GM12878 (cell line): ENCODE measurements at regions not wholly inside any gene's neighbourhood (a gene's known extent, or its start where the extent isn't known, plus 50 kb on each side); places are given as distances from the start of the nearest gene placed in this dataset.

Experiments used
- ATAC-seq: fragments of 200-7000 bp; cut with Tn5 transposase; 3 replicates; pipeline ENCODE4 v1.9.1; 2020; ENCODE audit warnings: mild to moderate bottlenecking, moderate library complexity
- BruUV-seq: library from RNA; stranded (reverse); fragments of 400-500 nt; replicated peaks from 2 replicates; lab custom pipeline; 2021; lab: Mats Ljungman, UMichigan
- CTCF ChIA-PET: fragments of 300-600 bp; sonication (Branson Sonifier 250); formaldehyde crosslinking; extraction: SDS; loops from one replicate; lab custom pipeline; 2021; ENCODE audit warnings: inconsistent platforms; lab: Yijun Ruan, JAX
- POLR2A ChIA-PET: fragments of 350-600 bp; formaldehyde crosslinking; extraction: SDS; loops from one replicate; lab custom pipeline; 2021; ENCODE audit warnings: inconsistent platforms; lab: Charles Lee
- RAD21 ChIA-PET: fragments of 300-600 bp; sonication (Branson Sonifier 250); formaldehyde crosslinking; loops from one replicate; lab custom pipeline; 2023; ENCODE audit warnings: antibody characterized with exemption; ENCODE audit not compliant: unreplicated experiment; lab: Charles Lee
- SMC1A ChIA-PET: fragments of 300-600 bp; sonication (Branson Sonifier 250); formaldehyde crosslinking; loops from one replicate; lab custom pipeline; 2023; ENCODE audit not compliant: unreplicated experiment, uncharacterized antibody; lab: Charles Lee
- DNase-seq: peaks from one replicate; pipeline ENCODE4 v3.0.0-alpha.2; 2011; ENCODE audit warnings: low read depth, low spot score
- FAIRE-seq: peaks from 3 replicates; lab custom pipeline; 2011; peaks lifted over from hg19 to GRCh38; lab: Jason Lieb, UNC
- H2AFZ ChIP-seq: 2 replicates; pipeline ENCODE4 v1.6.0; 2011; ENCODE audit warnings: low read depth, low read length, control low read depth; ENCODE audit not compliant: control insufficient read depth
- H3K27ac ChIP-seq: 2 replicates; pipeline ENCODE4 v1.5.1; 2011; ENCODE audit warnings: control low read depth; ENCODE audit not compliant: control insufficient read depth, insufficient read depth
- H3K27me3 ChIP-seq, 2 experiments: replicated peaks in 1 of 2; 2 replicates each; pipeline versions ENCODE4 v1.6.0 to v1.6.1; 2011; ENCODE audit warnings: low read length in 1 of 2; ENCODE audit not compliant: control insufficient read depth in 2 of 2, insufficient read depth in 2 of 2
- H3K36me3 ChIP-seq, 2 experiments: 2 replicates each; pipeline ENCODE4 v1.5.1; 2011; ENCODE audit warnings: low read length in 1 of 2; ENCODE audit not compliant: control insufficient read depth in 2 of 2, insufficient read depth in 2 of 2
- H3K4me1 ChIP-seq: 2 replicates; pipeline ENCODE4 v1.6.1; 2011; ENCODE audit warnings: mild to moderate bottlenecking, low read length, moderate library complexity, mixed read lengths; ENCODE audit not compliant: control insufficient read depth, insufficient read depth
- H3K4me2 ChIP-seq: 2 replicates; pipeline ENCODE4 v1.6.0; 2011; ENCODE audit warnings: control low read depth; ENCODE audit not compliant: control insufficient read depth, insufficient read depth
- H3K4me3 ChIP-seq: fragments of 200-600 bp; sonication (generic); 2 replicates; pipeline ENCODE4 v1.5.1; 2016
- H3K79me2 ChIP-seq: 2 replicates; pipeline ENCODE4 v1.6.0; 2011; ENCODE audit warnings: low read length; ENCODE audit not compliant: control insufficient read depth, insufficient read depth
- H3K9ac ChIP-seq: 2 replicates; pipeline ENCODE4 v1.8.0; 2011; ENCODE audit warnings: low read length, control low read depth, mixed read lengths; ENCODE audit not compliant: control insufficient read depth, insufficient read depth
- H3K9me3 ChIP-seq: replicated peaks from 3 replicates; pipeline ENCODE4 v1.5.1; 2011; ENCODE audit warnings: mild to moderate bottlenecking, low read length; ENCODE audit not compliant: control insufficient read depth, insufficient read depth
- H4K20me1 ChIP-seq: 2 replicates; pipeline ENCODE4 v1.6.0; 2011; ENCODE audit not compliant: control insufficient read depth, insufficient read depth
- ATF2 ChIP-seq: IDR thresholded peaks from 2 replicates; pipeline ENCODE4 v1.6.1; 2012; ENCODE audit warnings: low read length, inconsistent platforms
- CHD1 ChIP-seq: IDR thresholded peaks from 2 replicates; pipeline ENCODE4 v1.6.1; 2012; ENCODE audit warnings: low read depth, low read length, improper control_type of control experiment
- CHD4 ChIP-seq: fragments of 200-600 bp; sonication (generic); IDR thresholded peaks from 2 replicates; pipeline ENCODE4 v1.6.1; 2016; ENCODE audit warnings: mild to moderate bottlenecking
- CREM ChIP-seq: IDR thresholded peaks from 2 replicates; pipeline ENCODE4 v1.6.1; 2014; ENCODE audit warnings: antibody characterized with exemption, low read depth
- CTCF ChIP-seq, 3 experiments: IDR thresholded peaks in 2 of 3; conservative IDR thresholded peaks in 1 of 3; 2 replicates each; pipeline ENCODE4 v1.5.1; 2011; ENCODE audit warnings: low read depth in 3 of 3, low read length in 3 of 3, mild to moderate bottlenecking in 3 of 3, control low read depth in 2 of 3, moderate library complexity in 2 of 3, inconsistent platforms in 1 of 3, mixed read lengths in 1 of 3; ENCODE audit not compliant: control insufficient read depth in 2 of 3, insufficient read depth in 1 of 3; ENCODE audit errors: extremely low read depth in 1 of 3
- FOXK2 ChIP-seq: fragments of 450-650 bp; IDR thresholded peaks from 2 replicates; pipeline ENCODE4 v1.6.1; 2017; ENCODE audit warnings: mild to moderate bottlenecking, moderate library complexity
- GABPA ChIP-seq: IDR thresholded peaks from 2 replicates; pipeline ENCODE4 v1.6.1; 2014; ENCODE audit warnings: antibody characterized with exemption, low read depth, mild to moderate bottlenecking, inconsistent platforms
- MTA3 ChIP-seq: IDR thresholded peaks from 2 replicates; pipeline ENCODE4 v1.6.1; 2012; ENCODE audit warnings: low read length, inconsistent platforms, borderline replicate concordance
- NFYB ChIP-seq: IDR thresholded peaks from 2 replicates; pipeline ENCODE4 v1.6.1; 2011; ENCODE audit warnings: low read depth, mild to moderate bottlenecking, low read length, improper control_type of control experiment, moderate library complexity; ENCODE audit not compliant: insufficient read depth
- PKNOX1 ChIP-seq: fragments of 450-650 bp; IDR thresholded peaks from 2 replicates; pipeline ENCODE4 v1.6.1; 2016; ENCODE audit warnings: mild to moderate bottlenecking
- SIN3A ChIP-seq: IDR thresholded peaks from 2 replicates; pipeline ENCODE4 v1.6.1; 2012; ENCODE audit warnings: low read depth, low read length, improper control_type of control experiment
- SPI1 ChIP-seq: IDR thresholded peaks from 2 replicates; pipeline ENCODE4 v1.6.1; 2011; ENCODE audit warnings: low read depth, mild to moderate bottlenecking, low read length, moderate library complexity, borderline replicate concordance; ENCODE audit not compliant: insufficient read depth
- TAF1 ChIP-seq: IDR thresholded peaks from 2 replicates; pipeline ENCODE4 v1.6.1; 2011; ENCODE audit warnings: mild to moderate bottlenecking, low read depth, low read length, borderline replicate concordance
- WGBS: methylation state at CpG from one replicate; pipeline ENCODE4 v1.1.6; 2016; ENCODE audit warnings: low lambda C conversion rate; ENCODE audit not compliant: insufficient replicate concordance, insufficient coverage; ENCODE audit errors: missing lambda C conversion rate; 5-methylcytosine and 5-hydroxymethylcytosine counted together
- in situ Hi-C: fragments of 300-500 bp; cut with MboI; formaldehyde crosslinking; loops from 9 replicates; pipeline ENCODE4 v1.14.3; 2018; ENCODE audit warnings: mixed read lengths
- intact Hi-C: fragments of 100-400 bp; cut with micrococcal nuclease; formaldehyde crosslinking; loops from one replicate; pipeline ENCODE4 v1.14.2; 2022; ENCODE audit not compliant: unreplicated experiment

- ChIA-PET POLR2A (no interaction called here), RAD21 (no interaction called here), CTCF (no interaction called here), SMC1A (interaction anchor here (1.6 kb wide), 1 partner anchor 21 kb away, joined by 3 read pairs; no protein-coding TSS in a partner anchor)
- FAIRE-seq (no peak), DNase-seq (no peak), ATAC-seq (no peak)
- TF ChIP-seq PKNOX1 (no peak), NFYB (no peak), TAF1 (no peak), CREM (no peak)
- intact Hi-C loops (no loop called here), in situ Hi-C loops (no loop called here)
- BruUV-seq: no TSS peak
- H3K27me3 ChIP-seq: no peaks in the 10 kb centered on the region
- no peaks in the 10 kb centered on the region for H3K4me1 ChIP-seq
- no peaks in the 10 kb centered on the region for H3K9me3 ChIP-seq
- 63% methylated on average over 2 of the region's 2 CpGs for WGBS
- H3K9ac ChIP-seq: no peak overlapping the region
- H3K4me2 ChIP-seq: no peak overlapping the region
- no peak overlapping the region for H3K27ac ChIP-seq
- H3K36me3 ChIP-seq: no peaks in the 10 kb centered on the region
- H3K79me2 ChIP-seq: no peaks in the 10 kb centered on the region
- no peak overlapping the region for H3K4me3 ChIP-seq
- no peak overlapping the region for H2AFZ ChIP-seq
- no peaks in the 10 kb centered on the region for H4K20me1 ChIP-seq
Measured at GRCh38 chr2:139876321-139876720, 1096.1 kb upstream of the NXPH2 start.

- Histone ChIP-seq H3K27me3 (no peaks in the 10 kb centered on the region), H3K9ac (no peak overlapping the region), H3K36me3 (no peaks in the 10 kb centered on the region), H2AFZ (no peak overlapping the region), H3K27ac (no peak overlapping the region), H4K20me1 (no peaks in the 10 kb centered on the region), H3K4me2 (no peak overlapping the region), H3K4me3 (no peak overlapping the region), H3K9me3 (no peaks in the 10 kb centered on the region), H3K4me1 (no peaks in the 10 kb centered on the region), H3K79me2 (no peaks in the 10 kb centered on the region)
- ATAC-seq: no peak
- FAIRE-seq: no peak
- BruUV-seq: no TSS peak
- POLR2A ChIA-PET: no interaction called here
- no peak for DNase-seq
- RAD21 ChIA-PET: no interaction called here
- intact Hi-C loops (no loop called here), in situ Hi-C loops (no loop called here)
- CTCF ChIA-PET: no interaction called here
- SMC1A ChIA-PET: no interaction called here
- WGBS: 21% methylated on average over 4 of the region's 4 CpGs
- TF ChIP-seq SPI1 (no peak), MTA3 (no peak), ATF2 (no peak), CTCF (IDR thresholded peaks at IDR 0.05 in 2 of 3, conservative IDR thresholded peaks at IDR 0.05 in 1 of 3; ENCODE audit: control insufficient read depth in 2 of 3, extremely low read depth in 1 of 3, insufficient read depth in 1 of 3, low read depth in 3 of 3, low read length in 3 of 3) (no peak), FOXK2 (no peak), CHD1 (no peak), CHD4 (no peak), SIN3A (no peak), GABPA (no peak), PKNOX1 (no peak)
Measured at GRCh38 chr2:139872503-139872902, 1092.3 kb upstream of the NXPH2 start.
